Activated T-helper 2 cell treated with anti-CD3 and anti-CD28 coated beads, Interferon-gamma antibody, Interleukin-2, Interleukin-4, amounts not matched to agents 10 μg/mL and 5 μg/mL and 100 μg/mL, durations not matched to agents 14 hours and 24 hours and 36 hours (primary cell): ENCODE measurements at regions not wholly inside any gene's neighbourhood (a gene's known extent, or its start where the extent isn't known, plus 50 kb on each side); places are given as distances from the start of the nearest gene placed in this dataset.
"Not testable (repeated sequence)": the region's sequence is repeated elsewhere in the genome, so short reads cannot be mapped to it uniquely, and the experiment has no call there.

Experiments used
- DNase-seq: peaks from one replicate; pipeline ENCODE4 v3.0.0; 2021; ENCODE audit warnings: low spot score
- H3K27ac Mint-ChIP-seq: one replicate; pipeline ENCODE4 v1.8.0; 2021; ENCODE audit warnings: mixed read lengths
- H3K27me3 Mint-ChIP-seq: one replicate; pipeline ENCODE4 v1.8.0; 2021; ENCODE audit warnings: low read depth, mixed read lengths
- H3K36me3 Mint-ChIP-seq: one replicate; pipeline ENCODE4 v1.8.0; 2021; ENCODE audit warnings: low read depth, mixed read lengths
- H3K4me1 Mint-ChIP-seq: one replicate; pipeline ENCODE4 v1.8.0; 2021; ENCODE audit warnings: low read depth, mixed read lengths
- H3K4me3 Mint-ChIP-seq: one replicate; pipeline ENCODE4 v1.8.0; 2021; ENCODE audit warnings: low read depth, mild to moderate bottlenecking, moderate library complexity, mixed read lengths
- H3K9me3 Mint-ChIP-seq: one replicate; pipeline ENCODE4 v1.8.0; 2021; ENCODE audit warnings: mixed read lengths
- intact Hi-C: fragments of 100-400 bp; cut with micrococcal nuclease; formaldehyde crosslinking; loops from one replicate; pipeline ENCODE4 v1.15.1; 2023

GRCh38 chr4:152177538-152177937 is 358.4 kb downstream of the FBXW7 start:
- H3K9me3 Mint-ChIP-seq, DNase-seq, H3K36me3 Mint-ChIP-seq, H3K4me3 Mint-ChIP-seq, H3K27ac Mint-ChIP-seq, H3K27me3 Mint-ChIP-seq, H3K4me1 Mint-ChIP-seq, intact Hi-C loops: not testable (repeated sequence)

GRCh38 chr4:152176627-152177214 is 359.2 kb downstream of the FBXW7 start:
- H3K4me3 Mint-ChIP-seq: no peak overlapping the region
- H3K36me3 Mint-ChIP-seq: no peaks in the 10 kb centered on the region
- H3K4me1 Mint-ChIP-seq: no peaks in the 10 kb centered on the region
- peaks cover 2% of the 10 kb centered on the region for H3K27me3 Mint-ChIP-seq
- no peaks in the 10 kb centered on the region for H3K9me3 Mint-ChIP-seq
- DNase-seq: no peak
- intact Hi-C loops: no loop called here
- H3K27ac Mint-ChIP-seq: no peak overlapping the region

- intact Hi-C loops: no loop called here
- Mint-ChIP-seq H3K4me1 (no peaks in the 10 kb centered on the region), H3K27me3 (peaks cover 2% of the 10 kb centered on the region), H3K36me3 (no peaks in the 10 kb centered on the region), H3K4me3 (no peak overlapping the region), H3K27ac (no peak overlapping the region), H3K9me3 (no peaks in the 10 kb centered on the region)
- DNase-seq: no peak
Observed at GRCh38 chr4:152175586-152175985, 360.3 kb downstream of the FBXW7 start.

GRCh38 chr4:152172146-152172545 is 363.7 kb downstream of the FBXW7 start:
- peaks cover 5% of the 10 kb centered on the region for H3K27me3 Mint-ChIP-seq
- H3K4me3 Mint-ChIP-seq: no peak overlapping the region
- H3K4me1 Mint-ChIP-seq: no peaks in the 10 kb centered on the region
- no peak for DNase-seq
- H3K36me3 Mint-ChIP-seq: no peaks in the 10 kb centered on the region
- no peak overlapping the region for H3K27ac Mint-ChIP-seq
- intact Hi-C loops: no loop called here
- H3K9me3 Mint-ChIP-seq: no peaks in the 10 kb centered on the region

- H3K27me3 Mint-ChIP-seq: peaks cover 5% of the 10 kb centered on the region
- intact Hi-C loops: no loop called here
- no peaks in the 10 kb centered on the region for H3K4me1 Mint-ChIP-seq
- H3K36me3 Mint-ChIP-seq: no peaks in the 10 kb centered on the region
- H3K27ac Mint-ChIP-seq: no peak overlapping the region
- DNase-seq: no peak
- no peaks in the 10 kb centered on the region for H3K9me3 Mint-ChIP-seq
- no peak overlapping the region for H3K4me3 Mint-ChIP-seq
Observed at GRCh38 chr4:152171556-152171955, 364.3 kb downstream of the FBXW7 start.

GRCh38 chr4:152169683-152170082 is 366.2 kb downstream of the FBXW7 start:
- no peak for DNase-seq
- Mint-ChIP-seq H3K4me1 (no peaks in the 10 kb centered on the region), H3K36me3 (no peaks in the 10 kb centered on the region), H3K4me3 (no peak overlapping the region), H3K9me3 (no peaks in the 10 kb centered on the region), H3K27me3 (peaks cover 7% of the 10 kb centered on the region), H3K27ac (no peak overlapping the region)
- intact Hi-C loops: no loop called here

- no peak for DNase-seq
- H3K27ac Mint-ChIP-seq: no peak overlapping the region
Observed at GRCh38 chr4:152168987-152169616, 366.8 kb downstream of the FBXW7 start.

GRCh38 chr4:152166567-152166966 is 369.3 kb downstream of the FBXW7 start:
- H3K27ac Mint-ChIP-seq: no peak overlapping the region
- intact Hi-C loops: no loop called here
- H3K27me3 Mint-ChIP-seq: peaks cover 19% of the 10 kb centered on the region
- H3K9me3 Mint-ChIP-seq: no peaks in the 10 kb centered on the region
- no peak for DNase-seq
- H3K36me3 Mint-ChIP-seq: no peaks in the 10 kb centered on the region
- no peak overlapping the region for H3K4me3 Mint-ChIP-seq
- peaks cover 1% of the 10 kb centered on the region for H3K4me1 Mint-ChIP-seq

More at GRCh38 chr4:152168987-152169616, 366.8 kb downstream of the FBXW7 start:
- Mint-ChIP-seq H3K9me3 (no peaks in the 10 kb centered on the region), H3K4me1 (peaks cover under 1% of the 10 kb centered on the region), H3K27me3 (peaks cover 12% of the 10 kb centered on the region), H3K4me3 (no peak overlapping the region), H3K36me3 (no peaks in the 10 kb centered on the region)
- intact Hi-C loops: no loop called here

GRCh38 chr4:152165846-152166245 is 370.0 kb downstream of the FBXW7 start:
- Mint-ChIP-seq H3K4me1 (peaks cover 1% of the 10 kb centered on the region), H3K27me3 (peaks cover 19% of the 10 kb centered on the region), H3K36me3 (no peaks in the 10 kb centered on the region), H3K9me3 (no peaks in the 10 kb centered on the region), H3K4me3 (no peak overlapping the region), H3K27ac (no peak overlapping the region)
- no peak for DNase-seq
- intact Hi-C loops: no loop called here

- Mint-ChIP-seq H3K4me3 (no peak overlapping the region), H3K36me3 (no peaks in the 10 kb centered on the region), H3K27ac (no peak overlapping the region), H3K9me3 (no peaks in the 10 kb centered on the region), H3K27me3 (peaks cover 19% of the 10 kb centered on the region), H3K4me1 (peaks cover 1% of the 10 kb centered on the region)
- intact Hi-C loops: no loop called here
- no peak for DNase-seq
Observed at GRCh38 chr4:152165146-152165545, 370.7 kb downstream of the FBXW7 start.

- intact Hi-C loops: no loop called here
- Mint-ChIP-seq H3K27ac (no peak overlapping the region), H3K9me3 (no peaks in the 10 kb centered on the region)
Observed at GRCh38 chr4:152164561-152164960, 371.3 kb downstream of the FBXW7 start.

GRCh38 chr4:152162331-152162697 is 373.6 kb downstream of the FBXW7 start:
- intact Hi-C loops: no loop called here
- Mint-ChIP-seq H3K4me3 (no peak overlapping the region), H3K4me1 (peaks cover 7% of the 10 kb centered on the region), H3K27me3 (peaks cover 16% of the 10 kb centered on the region), H3K36me3 (no peaks in the 10 kb centered on the region), H3K9me3 (no peaks in the 10 kb centered on the region), H3K27ac (no peak overlapping the region)
- DNase-seq: no peak

More at GRCh38 chr4:152164561-152164960, 371.3 kb downstream of the FBXW7 start:
- peaks cover 19% of the 10 kb centered on the region for H3K27me3 Mint-ChIP-seq
- no peak overlapping the region for H3K4me3 Mint-ChIP-seq
- peaks cover 1% of the 10 kb centered on the region for H3K4me1 Mint-ChIP-seq
- no peaks in the 10 kb centered on the region for H3K36me3 Mint-ChIP-seq
- no peak for DNase-seq

GRCh38 chr4:152161676-152162330 is 374.1 kb downstream of the FBXW7 start:
- Mint-ChIP-seq H3K36me3 (no peaks in the 10 kb centered on the region), H3K4me1 (peaks cover 7% of the 10 kb centered on the region), H3K9me3 (no peaks in the 10 kb centered on the region), H3K4me3 (no peak overlapping the region), H3K27ac (no peak overlapping the region), H3K27me3 (peaks cover 16% of the 10 kb centered on the region)
- DNase-seq: no peak
- intact Hi-C loops: no loop called here
